Esophagus squamous epithelium (tissue), 4 donors: ENCODE measurements at regions not wholly inside any gene's neighbourhood (a gene's known extent, or its start where the extent isn't known, plus 50 kb on each side); places are given as distances from the start of the nearest gene placed in this dataset.

Experiments used
- CTCF ChIP-seq, 6 experiments: fragments of 450-650 bp in 4 of 6; fragments of 200-600 bp in 2 of 6; sonication (generic) in 2 of 6; IDR thresholded peaks; one replicate each; pipeline ENCODE4 v1.5.1; 2016 to 2019; ENCODE audit warnings: antibody characterized with exemption in 6 of 6, mild to moderate bottlenecking in 4 of 6, moderate library complexity in 4 of 6
- POLR2A ChIP-seq, 4 donors: fragments of 450-650 bp; IDR thresholded peaks; one replicate each; pipeline ENCODE4 v1.6.1; 2017; ENCODE audit warnings: antibody characterized with exemption in 4 of 4, mild to moderate bottlenecking in 4 of 4, moderate library complexity in 3 of 4

GRCh38 chr6:47424436-47424836 is 53.2 kb upstream of the CD2AP start:
- TF ChIP-seq CTCF (IDR thresholded peaks at IDR 0.05) (no peak), POLR2A (IDR thresholded peaks at IDR 0.05) (no peak)
